COLO829 (cell line): ENCODE measurements at regions not wholly inside any gene's neighbourhood (a gene's known extent, or its start where the extent isn't known, plus 50 kb on each side); places are given as distances from the start of the nearest gene placed in this dataset.
A peak's percentile ranks its signal among the peaks of the same experiment; 100 is the strongest.
"Not testable (repeated sequence)": the region's sequence is repeated elsewhere in the genome, so short reads cannot be mapped to it uniquely, and the experiment has no call there.

Experiments
- DNase-seq: peaks from one replicate; pipeline ENCODE4 v3.0.0; 2012; ENCODE audit warnings: low spot score

GRCh38 chr3:132084982-132085381, 50.2 kb upstream of the CPNE4 start:
- no peak for DNase-seq

- no peak for DNase-seq
These were observed 52.5 kb upstream of the CPNE4 start for GRCh38 chr3:132087356-132087755.

- DNase-seq, result no peak
These were observed 53.5 kb upstream of the CPNE4 start for GRCh38 chr3:132088291-132088690.

- no peak for DNase-seq
These were observed 56.1 kb upstream of the CPNE4 start for GRCh38 chr3:132090921-132091320.

- no peak for DNase-seq
These were observed 81.8 kb upstream of the CPNE4 start for GRCh38 chr3:132116601-132117000.

GRCh38 chr3:132117642-132118041, 82.8 kb upstream of the CPNE4 start:
- no peak for DNase-seq

- no peak for DNase-seq
These were observed 84.7 kb upstream of the CPNE4 start for GRCh38 chr3:132119531-132119930.

GRCh38 chr3:132124096-132124495, 89.3 kb upstream of the CPNE4 start:
- no peak for DNase-seq

GRCh38 chr3:132124651-132125284, 90.0 kb upstream of the CPNE4 start:
- DNase-seq, result no peak

GRCh38 chr3:132134611-132135010, 99.8 kb upstream of the CPNE4 start:
- DNase-seq, result no peak

- DNase-seq, result peak; percentile 24
These were observed 101.0 kb upstream of the CPNE4 start for GRCh38 chr3:132135628-132136333.

- no peak for DNase-seq
These were observed 101.5 kb upstream of the CPNE4 start for GRCh38 chr3:132136334-132136716.

GRCh38 chr3:132136902-132137301, 102.1 kb upstream of the CPNE4 start:
- DNase-seq, result not testable (repeated sequence)

- no peak for DNase-seq
These were observed 111.0 kb upstream of the CPNE4 start for GRCh38 chr3:132145833-132146232.

GRCh38 chr3:132154619-132155018, 119.8 kb upstream of the CPNE4 start:
- no peak for DNase-seq

- DNase-seq, result no peak
These were observed 124.3 kb upstream of the CPNE4 start for GRCh38 chr3:132159145-132159544.

GRCh38 chr3:132160198-132160597, 125.4 kb upstream of the CPNE4 start:
- no peak for DNase-seq

GRCh38 chr3:132161608-132162007, 126.8 kb upstream of the CPNE4 start:
- no peak for DNase-seq

GRCh38 chr3:132164469-132165092, 129.8 kb upstream of the CPNE4 start:
- no peak for DNase-seq

GRCh38 chr3:132167870-132168269, 133.1 kb upstream of the CPNE4 start:
- DNase-seq, result no peak

- no peak for DNase-seq
These were observed 139.7 kb upstream of the CPNE4 start for GRCh38 chr3:132174500-132174899.

GRCh38 chr3:132180337-132180791, 136.8 kb upstream of the ACP3 start:
- peak; percentile 61 for DNase-seq

- no peak for DNase-seq
These were observed 133.4 kb upstream of the ACP3 start for GRCh38 chr3:132183811-132184210.
